Epithelial cell of esophagus (primary cell): ENCODE measurements at regions not wholly inside any gene's neighbourhood (a gene's known extent, or its start where the extent isn't known, plus 50 kb on each side); places are given as distances from the start of the nearest gene placed in this dataset.

Source experiments
- DNase-seq: peaks from one replicate; pipeline ENCODE4 v3.0.0; 2010; ENCODE audit warnings: low read depth
- H3K4me3 ChIP-seq: 2 replicates; pipeline ENCODE4 v1.5.1; 2011; ENCODE audit warnings: mild to moderate bottlenecking, low read length, control low read depth
- TF ChIP-seq, protein P1 (sequence below): IDR thresholded peaks from 2 replicates; pipeline ENCODE4 v1.5.1; 2011; ENCODE audit warnings: low read depth, mild to moderate bottlenecking, low read length, control low read depth, inconsistent platforms; ENCODE audit not compliant: insufficient read depth; ENCODE audit errors: missing control alignments

DNA sequence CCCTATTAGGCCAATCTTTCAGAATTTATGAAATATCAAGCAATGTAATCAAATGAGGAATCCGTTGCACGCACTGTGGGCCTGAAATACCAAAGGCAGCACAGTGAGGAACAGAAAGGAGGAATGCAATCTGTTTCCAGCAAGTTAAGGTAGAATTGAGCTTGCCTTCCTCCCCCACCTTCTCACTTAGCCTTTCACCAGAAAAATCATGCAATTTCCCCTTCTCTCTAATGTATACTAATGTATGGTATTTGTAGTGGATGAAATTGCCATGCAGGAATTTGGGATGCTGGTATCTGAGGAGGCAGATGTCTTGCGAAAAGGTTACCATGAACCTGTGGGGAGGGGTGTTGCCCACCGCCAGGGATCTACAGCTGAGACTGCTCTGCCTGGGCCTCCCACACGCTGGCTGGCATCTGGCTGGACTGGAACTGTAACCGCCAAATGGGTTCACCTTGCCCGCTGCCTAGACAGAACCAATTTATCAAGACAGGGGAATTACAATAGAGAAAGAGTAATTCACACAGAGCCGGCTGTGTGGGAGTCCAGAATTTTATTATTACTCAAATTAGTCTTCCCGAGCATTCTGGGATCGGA, 222.4 kb upstream of the MYLIP start:
- H3K4me3 ChIP-seq: no peak overlapping the region
- TF ChIP-seq, protein P1, sequence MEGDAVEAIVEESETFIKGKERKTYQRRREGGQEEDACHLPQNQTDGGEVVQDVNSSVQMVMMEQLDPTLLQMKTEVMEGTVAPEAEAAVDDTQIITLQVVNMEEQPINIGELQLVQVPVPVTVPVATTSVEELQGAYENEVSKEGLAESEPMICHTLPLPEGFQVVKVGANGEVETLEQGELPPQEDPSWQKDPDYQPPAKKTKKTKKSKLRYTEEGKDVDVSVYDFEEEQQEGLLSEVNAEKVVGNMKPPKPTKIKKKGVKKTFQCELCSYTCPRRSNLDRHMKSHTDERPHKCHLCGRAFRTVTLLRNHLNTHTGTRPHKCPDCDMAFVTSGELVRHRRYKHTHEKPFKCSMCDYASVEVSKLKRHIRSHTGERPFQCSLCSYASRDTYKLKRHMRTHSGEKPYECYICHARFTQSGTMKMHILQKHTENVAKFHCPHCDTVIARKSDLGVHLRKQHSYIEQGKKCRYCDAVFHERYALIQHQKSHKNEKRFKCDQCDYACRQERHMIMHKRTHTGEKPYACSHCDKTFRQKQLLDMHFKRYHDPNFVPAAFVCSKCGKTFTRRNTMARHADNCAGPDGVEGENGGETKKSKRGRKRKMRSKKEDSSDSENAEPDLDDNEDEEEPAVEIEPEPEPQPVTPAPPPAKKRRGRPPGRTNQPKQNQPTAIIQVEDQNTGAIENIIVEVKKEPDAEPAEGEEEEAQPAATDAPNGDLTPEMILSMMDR: no peak
- no peak for DNase-seq

DNA sequence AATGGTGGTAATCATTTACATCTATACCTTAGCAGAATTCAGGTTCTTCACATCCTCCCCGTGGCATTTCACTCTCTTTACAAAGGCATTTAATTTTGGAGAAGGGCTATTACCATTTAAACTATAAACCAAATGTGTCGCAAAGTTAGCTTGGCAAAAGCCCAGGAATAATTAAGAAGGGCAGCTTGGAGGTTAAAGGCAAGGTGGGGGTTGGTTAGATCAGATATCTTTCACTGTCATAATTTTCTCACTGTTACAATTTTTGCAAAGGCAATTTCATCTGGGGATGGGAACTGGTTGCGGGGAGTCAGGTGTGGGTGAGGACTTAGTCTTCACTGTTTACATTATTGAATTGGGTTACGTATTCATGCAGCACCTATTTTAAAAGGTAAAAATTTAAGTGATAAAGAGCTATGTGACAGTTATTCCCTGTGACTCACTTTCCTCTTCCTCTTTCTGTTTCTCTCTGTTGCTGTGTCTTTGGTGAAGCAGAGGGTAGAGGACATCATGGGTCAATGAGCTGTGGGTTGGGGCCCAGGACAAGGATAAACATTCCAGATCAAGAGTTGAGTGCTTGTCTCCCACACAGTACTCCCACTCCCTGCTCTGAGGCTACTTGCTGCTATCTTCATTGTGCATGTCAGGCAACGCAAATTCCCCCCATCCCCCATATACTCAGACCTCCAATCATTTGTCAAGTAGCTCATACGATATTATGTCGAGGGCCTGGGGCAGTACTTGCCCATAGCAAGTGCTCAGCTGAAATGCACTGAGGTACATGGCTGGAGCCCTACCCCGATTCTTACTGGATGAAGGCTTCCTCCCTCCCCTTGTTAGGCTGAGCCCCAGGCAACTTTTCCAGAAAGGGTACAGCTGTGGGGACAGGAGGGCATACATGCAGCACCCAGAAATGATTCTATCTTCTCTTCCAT, 223.1 kb upstream of the MYLIP start:
- H3K4me3 ChIP-seq: no peak overlapping the region
- TF ChIP-seq, protein P1: no peak
- DNase-seq: no peak

DNA sequence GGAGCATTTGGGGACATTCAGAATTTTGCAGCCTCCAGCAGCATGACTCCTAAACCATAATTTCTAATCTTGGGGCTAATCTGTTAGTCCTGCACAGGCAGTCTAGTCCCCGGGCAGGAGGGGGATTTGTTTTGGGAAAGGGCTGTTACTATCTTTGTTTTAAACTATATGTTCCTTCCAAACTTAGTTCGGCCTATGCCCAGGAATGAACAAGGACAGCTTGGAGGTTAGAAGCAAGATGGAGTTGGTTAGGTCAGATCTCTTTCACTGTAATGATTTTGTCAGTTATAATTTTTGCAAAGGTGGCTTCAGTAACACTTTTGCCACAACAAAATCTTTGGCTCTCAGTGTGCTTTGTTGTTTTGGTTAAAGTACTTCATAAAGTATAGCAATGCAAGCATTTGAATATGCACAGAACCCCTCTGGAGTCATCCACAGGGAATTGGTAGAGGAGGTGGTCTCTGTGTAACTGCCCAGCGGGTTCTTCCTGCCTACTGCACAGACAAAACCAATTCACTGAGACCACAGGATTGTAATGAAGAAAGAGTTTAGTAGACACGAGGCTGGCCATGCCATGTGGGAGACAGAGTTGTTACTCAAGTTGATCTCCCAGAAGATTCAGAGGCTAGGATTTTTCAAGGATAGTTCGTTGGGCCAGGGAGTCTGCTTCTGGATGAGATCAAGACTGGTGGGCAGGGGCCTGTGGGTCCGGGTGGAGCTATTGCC, 224.1 kb upstream of the MYLIP start:
- TF ChIP-seq, protein P1: no peak
- no peak for DNase-seq
- no peak overlapping the region for H3K4me3 ChIP-seq

DNA sequence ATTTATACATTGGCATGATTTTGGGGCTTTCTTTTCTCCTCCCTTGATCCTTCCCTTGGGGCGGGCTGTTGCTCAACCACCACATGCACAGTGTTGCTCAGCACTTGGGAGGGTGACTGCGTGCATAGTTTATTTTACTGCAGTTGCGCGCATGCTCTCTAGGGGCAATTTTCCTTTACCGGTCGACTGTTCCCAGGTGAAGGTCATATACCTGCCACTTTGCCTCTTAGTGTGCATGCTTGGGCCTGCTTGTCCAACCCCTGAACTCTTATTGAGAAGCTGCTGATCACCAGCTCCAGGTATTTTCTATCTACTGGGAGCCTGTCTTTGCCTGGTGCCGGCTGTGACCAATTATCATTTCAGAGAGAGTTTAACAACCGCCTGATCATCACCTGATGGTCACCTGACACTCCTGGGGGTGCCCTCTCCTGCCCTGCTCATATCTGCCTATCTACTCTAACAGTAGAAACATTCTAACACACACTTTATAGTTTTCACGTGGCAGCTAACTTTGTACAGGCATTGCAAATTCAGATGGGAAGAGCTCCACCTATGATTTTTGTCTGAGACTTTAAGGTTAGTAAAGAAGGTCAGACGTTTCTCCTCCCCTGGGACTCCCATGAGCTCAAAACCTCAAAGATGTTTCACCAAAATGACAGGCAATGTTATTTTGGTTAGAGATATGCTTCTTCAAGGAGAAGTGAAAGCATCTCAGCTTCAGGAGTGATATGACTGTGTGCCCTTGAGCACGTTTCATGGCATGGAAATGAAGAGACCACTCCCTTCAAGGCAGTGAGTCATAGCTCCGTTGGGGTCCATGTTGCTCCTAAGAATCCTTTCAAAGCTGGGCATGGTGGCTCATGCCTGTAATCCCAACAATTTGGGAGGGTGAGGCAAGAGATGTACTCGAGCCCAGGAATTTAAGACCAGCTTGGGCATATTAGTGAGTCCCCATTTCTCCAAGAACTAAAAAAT, 227.5 kb upstream of the MYLIP start:
- TF ChIP-seq, protein P1: no peak
- DNase-seq: peak; percentile 44
- no peak overlapping the region for H3K4me3 ChIP-seq

DNA sequence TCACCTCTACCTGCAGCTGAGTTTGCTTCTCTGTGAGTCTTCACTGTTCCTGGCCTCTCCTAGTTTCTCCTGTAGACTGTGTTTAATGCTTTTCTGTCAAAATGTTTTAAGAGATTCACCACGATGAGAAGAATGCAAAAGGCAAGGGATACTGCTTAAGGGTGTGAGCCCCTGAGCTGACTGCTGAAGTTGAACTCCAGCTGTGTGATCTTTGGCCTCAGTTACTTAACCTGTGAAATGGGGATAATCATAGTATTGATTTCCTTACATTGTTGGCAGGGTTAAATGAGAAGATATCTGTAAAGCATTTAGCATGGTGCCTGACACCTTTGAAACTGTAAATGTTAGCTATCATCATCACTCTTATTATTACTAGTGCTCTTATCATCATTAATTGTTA, 230.2 kb upstream of the MYLIP start:
- TF ChIP-seq, protein P1: no peak
- no peak overlapping the region for H3K4me3 ChIP-seq
- no peak for DNase-seq

DNA sequence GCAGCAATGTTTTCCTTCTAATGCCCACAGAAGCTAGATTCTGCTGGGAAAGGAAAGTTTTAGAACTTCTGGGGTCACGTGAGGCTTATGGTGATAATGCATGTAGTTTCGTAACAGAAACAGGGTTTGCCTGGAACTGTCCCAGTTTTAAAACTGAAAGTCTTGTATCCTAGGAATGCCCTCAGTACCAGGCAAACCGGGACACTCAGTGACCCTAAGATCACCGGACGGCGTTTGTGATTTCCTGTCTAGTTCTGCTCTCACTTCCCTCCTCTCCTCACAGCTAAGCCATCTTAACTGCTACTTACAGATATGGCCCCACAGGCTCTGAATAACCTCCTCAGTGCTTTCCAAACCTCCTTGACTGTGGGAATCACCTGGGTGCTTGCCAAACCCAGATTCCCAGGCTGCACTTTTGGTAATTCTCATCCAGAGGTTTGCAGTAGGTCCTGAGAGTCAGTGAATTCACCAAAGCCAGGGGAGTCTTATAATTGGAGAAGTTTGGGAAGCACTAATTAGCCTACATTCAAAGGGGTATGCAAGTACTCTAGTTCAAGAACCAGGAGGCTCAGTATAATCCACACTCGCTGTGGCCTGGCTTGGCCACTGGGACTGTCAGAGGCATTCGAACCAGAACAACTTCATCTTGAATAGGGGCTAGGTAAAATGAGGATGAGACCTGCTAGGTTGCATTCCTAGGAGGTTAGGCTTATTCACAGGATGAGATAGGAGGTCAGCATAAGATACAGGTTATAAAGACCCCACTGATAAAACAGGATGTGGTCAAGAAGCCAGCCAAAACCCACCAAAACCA, 231.6 kb upstream of the MYLIP start:
- H3K4me3 ChIP-seq: no peak overlapping the region
- no peak for DNase-seq
- TF ChIP-seq, protein P1: no peak
